Breast epithelium (tissue), 4 donors: ENCODE measurements at regions not wholly inside any gene's neighbourhood (a gene's known extent, or its start where the extent isn't known, plus 50 kb on each side); places are given as distances from the start of the nearest gene placed in this dataset.

ENCODE experiments used
- DNase-seq, 2 donors: peaks; one replicate each; pipeline ENCODE4 v3.0.0-alpha.2; 2019; ENCODE audit warnings: low spot score in 2 of 2
- H3K27ac ChIP-seq, 2 donors: fragments of 200-600 bp; sonication (generic) in 1 of 2; one replicate each; pipeline ENCODE4 v1.5.1; 2016 to 2019; ENCODE audit warnings: mild to moderate bottlenecking in 1 of 2
- H3K27me3 ChIP-seq, 2 donors: fragments of 200-600 bp; sonication (generic) in 1 of 2; one replicate each; pipeline versions ENCODE4 v1.5.1 to v1.6.0; 2017 to 2019; ENCODE audit warnings: control low read depth in 1 of 2, mild to moderate bottlenecking in 1 of 2
- H3K36me3 ChIP-seq: fragments of 200-600 bp; one replicate; pipeline ENCODE4 v1.5.1; 2019
- H3K4me1 ChIP-seq, 2 donors: fragments of 200-600 bp; sonication (generic); one replicate each; pipeline ENCODE4 v1.5.1; 2016 to 2019; ENCODE audit warnings: control low read depth in 1 of 2
- H3K4me3 ChIP-seq, 3 donors: fragments of 200-600 bp; sonication (generic); 1 replicate in 2 of 3; 2 replicates in 1 of 3; pipeline ENCODE4 v1.5.1; 2016 to 2019; ENCODE audit warnings: mild to moderate bottlenecking in 3 of 3, moderate library complexity in 2 of 3
- H3K9me3 ChIP-seq, 2 donors: fragments of 200-600 bp; sonication (generic) in 1 of 2; one replicate each; pipeline ENCODE4 v1.5.1; 2016 to 2019; ENCODE audit warnings: control low read depth in 1 of 2
- POLR2A ChIP-seq: fragments of 450-650 bp; IDR thresholded peaks from one replicate; pipeline ENCODE4 v1.6.1; 2016; ENCODE audit warnings: antibody characterized with exemption, mild to moderate bottlenecking, moderate library complexity
- POLR2AphosphoS5 ChIP-seq, 3 donors: sonication (generic); formaldehyde crosslinking; IDR thresholded peaks; one replicate each; pipeline ENCODE4 v1.6.1; 2017; ENCODE audit warnings: antibody characterized with exemption in 3 of 3
- intact Hi-C: fragments of 100-400 bp; cut with DNase I; formaldehyde crosslinking; loops from one replicate; pipeline ENCODE4 v1.15.1; 2023; ENCODE audit warnings: low total_unique reads
- TF ChIP-seq, protein P1 (sequence below), 3 donors: fragments of 450-650 bp; IDR thresholded peaks; one replicate each; pipeline ENCODE4 v1.5.1; 2016 to 2017; ENCODE audit warnings: antibody characterized with exemption in 3 of 3, mild to moderate bottlenecking in 3 of 3, moderate library complexity in 3 of 3

DNA sequence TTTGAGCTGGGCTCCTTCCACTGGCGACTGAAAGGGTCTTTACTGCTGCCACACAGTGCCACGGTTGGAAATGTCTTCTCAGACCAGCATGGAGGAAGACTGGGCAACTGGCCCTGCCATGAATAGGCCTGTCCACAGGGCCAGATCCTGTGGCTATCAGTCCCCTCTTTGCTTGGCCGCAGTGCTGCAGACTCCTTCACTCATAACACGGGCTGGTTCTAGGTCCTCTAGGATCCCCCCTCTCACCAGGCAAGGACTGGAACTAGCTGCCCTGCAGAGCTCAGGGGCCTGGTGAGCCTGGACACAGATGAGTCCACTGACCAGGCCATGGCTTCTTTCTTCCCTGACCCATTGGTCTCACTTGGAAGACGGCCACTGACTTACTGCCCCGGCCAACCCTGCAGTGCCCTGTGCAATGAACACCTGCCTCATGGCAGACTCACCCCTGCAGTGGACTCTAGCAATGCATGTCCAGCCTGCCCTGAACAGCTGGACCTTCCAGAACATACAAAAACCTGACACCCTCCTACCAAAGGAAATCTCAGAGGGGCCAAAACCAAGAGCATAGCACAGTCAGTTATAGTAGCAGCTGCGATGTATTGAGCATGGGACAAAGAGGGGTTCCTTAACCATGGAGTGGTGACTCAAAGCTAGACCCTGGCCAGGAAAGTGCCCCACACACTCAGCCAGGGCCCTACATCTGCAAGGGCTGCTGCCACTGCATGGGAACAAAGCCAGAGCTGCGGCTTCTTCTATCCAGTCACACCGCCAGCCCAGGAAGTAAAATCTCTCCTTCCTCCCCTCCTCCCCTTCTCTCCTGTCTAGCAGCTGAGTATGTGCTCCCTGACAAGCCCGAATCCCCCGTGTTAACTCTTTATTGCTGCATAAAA is 72.1 kb upstream of the ITGA11 start:
- no peak overlapping the region for H3K27ac ChIP-seq
- no peaks in the 10 kb centered on the region for H3K27me3 ChIP-seq
- TF ChIP-seq, protein P1, sequence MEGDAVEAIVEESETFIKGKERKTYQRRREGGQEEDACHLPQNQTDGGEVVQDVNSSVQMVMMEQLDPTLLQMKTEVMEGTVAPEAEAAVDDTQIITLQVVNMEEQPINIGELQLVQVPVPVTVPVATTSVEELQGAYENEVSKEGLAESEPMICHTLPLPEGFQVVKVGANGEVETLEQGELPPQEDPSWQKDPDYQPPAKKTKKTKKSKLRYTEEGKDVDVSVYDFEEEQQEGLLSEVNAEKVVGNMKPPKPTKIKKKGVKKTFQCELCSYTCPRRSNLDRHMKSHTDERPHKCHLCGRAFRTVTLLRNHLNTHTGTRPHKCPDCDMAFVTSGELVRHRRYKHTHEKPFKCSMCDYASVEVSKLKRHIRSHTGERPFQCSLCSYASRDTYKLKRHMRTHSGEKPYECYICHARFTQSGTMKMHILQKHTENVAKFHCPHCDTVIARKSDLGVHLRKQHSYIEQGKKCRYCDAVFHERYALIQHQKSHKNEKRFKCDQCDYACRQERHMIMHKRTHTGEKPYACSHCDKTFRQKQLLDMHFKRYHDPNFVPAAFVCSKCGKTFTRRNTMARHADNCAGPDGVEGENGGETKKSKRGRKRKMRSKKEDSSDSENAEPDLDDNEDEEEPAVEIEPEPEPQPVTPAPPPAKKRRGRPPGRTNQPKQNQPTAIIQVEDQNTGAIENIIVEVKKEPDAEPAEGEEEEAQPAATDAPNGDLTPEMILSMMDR (IDR thresholded peaks at IDR 0.05): no peak
- H3K36me3 ChIP-seq: no peaks in the 10 kb centered on the region
- DNase-seq: no peak
- peak overlapping the region in 1 of 3 donors; percentile 13 for H3K4me3 ChIP-seq
- no peaks in the 10 kb centered on the region for H3K9me3 ChIP-seq
- no peaks in the 10 kb centered on the region for H3K4me1 ChIP-seq
- intact Hi-C loops: no loop called here

DNA sequence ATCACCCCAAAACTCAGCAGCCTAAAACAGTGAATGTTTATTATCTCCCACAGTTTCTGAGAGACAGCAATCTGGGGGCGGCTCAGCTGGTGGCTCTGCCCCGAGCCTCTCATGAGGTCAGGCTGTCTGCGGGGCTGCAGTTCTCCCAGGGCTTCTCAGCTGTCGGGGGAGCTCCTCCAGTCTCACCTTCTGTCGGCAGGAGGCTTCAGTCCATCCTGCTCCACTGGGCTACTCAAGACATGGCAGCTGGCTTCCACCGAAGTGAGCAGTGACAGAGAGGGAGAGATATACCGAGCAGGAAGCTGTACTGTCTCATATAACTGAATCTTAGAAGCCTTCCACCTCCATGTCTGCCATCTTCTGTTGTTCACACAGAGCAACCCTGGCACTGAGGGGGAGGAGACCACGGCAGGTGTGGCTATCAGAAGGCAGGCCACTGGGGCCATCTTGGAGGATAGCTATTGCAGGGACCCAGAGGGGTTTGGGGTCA is 72.8 kb upstream of the ITGA11 start:
- DNase-seq: no peak
- H3K4me1 ChIP-seq: no peaks in the 10 kb centered on the region
- intact Hi-C loops: no loop called here
- H3K4me3 ChIP-seq: peak overlapping the region in 1 of 3 donors; percentile 13
- no peak overlapping the region for H3K27ac ChIP-seq
- H3K36me3 ChIP-seq: no peaks in the 10 kb centered on the region
- no peaks in the 10 kb centered on the region for H3K9me3 ChIP-seq
- TF ChIP-seq, protein P1 (IDR thresholded peaks at IDR 0.05): no peak
- TF ChIP-seq POLR2A (no peak), POLR2AphosphoS5 (IDR thresholded peaks at IDR 0.05) (no peak)
- no peaks in the 10 kb centered on the region for H3K27me3 ChIP-seq

DNA sequence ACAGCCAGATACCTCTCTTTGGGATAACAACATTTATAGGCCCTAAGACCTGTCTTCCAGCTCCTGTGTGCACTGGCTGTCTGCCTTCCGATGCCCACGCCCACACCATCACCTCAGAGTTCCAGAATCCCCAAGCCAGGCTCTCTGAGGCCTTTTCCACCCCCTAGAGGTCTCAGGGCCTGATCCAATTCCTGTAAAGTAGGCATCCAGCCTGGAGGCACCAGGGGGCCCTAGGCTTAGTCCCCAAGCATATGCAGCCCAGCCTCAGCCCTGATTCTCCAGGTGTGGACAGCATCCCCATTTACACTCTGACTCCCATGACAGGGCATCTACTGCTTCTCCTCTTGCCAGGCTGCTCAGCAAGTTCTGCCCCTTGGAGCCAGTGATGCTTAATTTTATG is 72.7 kb upstream of the CORO2B start:
- Histone ChIP-seq H3K4me3 (no peak overlapping the region), H3K27me3 (no peaks in the 10 kb centered on the region), H3K9me3 (no peaks in the 10 kb centered on the region), H3K36me3 (no peaks in the 10 kb centered on the region), H3K27ac (no peak overlapping the region), H3K4me1 (peaks cover under 1 to 3% of the 10 kb centered on the region in 2 donors)
- DNase-seq: no peak
- intact Hi-C loops: no loop called here
- TF ChIP-seq, protein P1 (IDR thresholded peaks at IDR 0.05): no peak
- no peak for TF ChIP-seq POLR2A
- TF ChIP-seq POLR2AphosphoS5 (IDR thresholded peaks at IDR 0.05): no peak

DNA sequence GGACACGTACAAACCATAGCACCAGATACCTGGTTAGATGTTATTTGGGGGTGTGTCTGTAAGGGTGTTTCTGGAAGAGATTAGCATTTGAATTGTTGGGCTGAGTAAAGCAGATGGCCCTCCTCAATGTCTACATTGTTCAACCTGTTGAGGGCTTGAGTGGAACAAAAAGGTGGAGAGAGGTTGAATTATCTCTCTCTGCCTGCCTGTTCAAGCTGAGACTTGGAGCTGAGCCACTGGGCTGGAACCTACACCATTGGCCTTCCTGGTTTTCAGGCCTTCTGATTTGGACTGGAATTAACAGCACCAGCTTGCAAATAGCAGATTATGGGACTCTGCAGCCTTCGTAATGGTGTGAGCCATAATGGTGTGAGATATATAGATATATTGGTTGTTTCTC is 71.3 kb upstream of the CORO2B start:
- intact Hi-C loops: no loop called here
- peaks cover 6 to 9% of the 10 kb centered on the region in 2 donors for H3K4me1 ChIP-seq
- TF ChIP-seq, protein P1 (IDR thresholded peaks at IDR 0.05): no peak
- TF ChIP-seq POLR2AphosphoS5 (IDR thresholded peaks at IDR 0.05) (no peak), POLR2A (no peak)
- no peaks in the 10 kb centered on the region for H3K9me3 ChIP-seq
- DNase-seq: no peak
- no peaks in the 10 kb centered on the region for H3K36me3 ChIP-seq
- no peaks in the 10 kb centered on the region for H3K27me3 ChIP-seq
- no peak overlapping the region for H3K4me3 ChIP-seq
- H3K27ac ChIP-seq: no peak overlapping the region

DNA sequence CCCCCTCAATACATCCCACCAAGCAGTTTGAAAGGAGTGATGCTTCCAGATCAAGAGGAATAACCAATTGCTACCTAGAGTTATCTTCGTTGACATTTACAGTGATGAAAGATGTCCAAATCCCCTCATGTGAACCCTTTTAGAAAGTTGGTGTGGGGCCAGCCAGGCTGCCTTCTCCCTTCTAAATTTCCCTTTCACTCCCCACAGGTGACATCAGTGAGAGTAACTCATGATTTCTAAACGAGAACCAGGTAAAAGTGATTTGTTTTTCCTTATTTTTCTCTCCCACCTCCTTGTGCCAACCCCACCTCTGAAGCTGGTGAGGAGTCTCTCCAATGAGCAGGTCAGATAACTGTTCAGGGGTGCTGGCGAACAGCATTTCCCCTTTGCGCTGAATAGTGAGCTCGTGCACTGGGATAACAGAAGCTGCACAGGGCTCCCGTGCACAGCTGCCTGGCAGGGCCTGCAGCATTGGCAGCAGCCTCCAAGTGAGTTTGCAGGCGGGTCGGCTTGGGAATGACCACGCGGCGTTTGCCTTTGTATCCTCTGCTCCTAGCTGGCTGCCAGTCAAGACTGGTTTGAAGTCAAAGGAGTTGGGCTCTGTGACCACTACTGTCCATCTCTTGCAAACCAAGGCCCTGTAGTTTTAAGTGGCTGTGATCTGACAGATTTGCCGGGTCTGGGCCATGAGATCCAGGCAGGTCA is 70.2 kb upstream of the CORO2B start:
- intact Hi-C loops: no loop called here
- no peak for DNase-seq
- no peaks in the 10 kb centered on the region for H3K36me3 ChIP-seq
- no peaks in the 10 kb centered on the region for H3K27me3 ChIP-seq
- no peaks in the 10 kb centered on the region for H3K9me3 ChIP-seq
- TF ChIP-seq POLR2AphosphoS5 (IDR thresholded peaks at IDR 0.05): no peak
- no peak for TF ChIP-seq POLR2A
- TF ChIP-seq, protein P1 (IDR thresholded peaks at IDR 0.05): no peak
- H3K27ac ChIP-seq: no peak overlapping the region
- peaks cover 6 to 9% of the 10 kb centered on the region in 2 donors for H3K4me1 ChIP-seq
- H3K4me3 ChIP-seq: no peak overlapping the region
